Fibroblast of skin of right biceps (primary cell): ENCODE measurements at regions not wholly inside any gene's neighbourhood (a gene's known extent, or its start where the extent isn't known, plus 50 kb on each side); places are given as distances from the start of the nearest gene placed in this dataset.

Experiments used
- DNase-seq: peaks from one replicate; pipeline ENCODE4 v3.0.0-alpha.2; 2013

- DNase-seq: no peak
These were observed 662.1 kb downstream of the FRK start for GRCh38 chr6:115398607-115399006.

GRCh38 chr6:115396112-115396906 lies 664.4 kb downstream of the FRK start:
- no peak for DNase-seq

GRCh38 chr6:115393821-115394220 lies 666.9 kb downstream of the FRK start:
- DNase-seq: no peak

GRCh38 chr6:115370202-115370601 lies 690.5 kb downstream of the FRK start:
- no peak for DNase-seq

- no peak for DNase-seq
These were observed 694.9 kb downstream of the FRK start for GRCh38 chr6:115365783-115366182.

GRCh38 chr6:115363379-115363778 lies 697.3 kb downstream of the FRK start:
- no peak for DNase-seq

- no peak for DNase-seq
These were observed 698.5 kb downstream of the FRK start for GRCh38 chr6:115362234-115362633.

GRCh38 chr6:115360602-115361325 lies 699.9 kb downstream of the FRK start:
- DNase-seq: no peak

- no peak for DNase-seq
These were observed 702.1 kb downstream of the FRK start for GRCh38 chr6:115358616-115359015.

GRCh38 chr6:115356371-115356770 lies 704.3 kb downstream of the FRK start:
- no peak for DNase-seq

GRCh38 chr6:115323001-115323400 lies 737.7 kb downstream of the FRK start:
- no peak for DNase-seq

GRCh38 chr6:115319823-115320222 lies 740.9 kb downstream of the FRK start:
- no peak for DNase-seq

- DNase-seq: no peak
These were observed 750.5 kb downstream of the FRK start for GRCh38 chr6:115310156-115310555.

- DNase-seq: no peak
These were observed 758.0 kb downstream of the FRK start for GRCh38 chr6:115302731-115303130.

GRCh38 chr6:115287467-115287866 lies 773.2 kb downstream of the FRK start:
- DNase-seq: no peak

GRCh38 chr6:115276881-115277565 lies 783.7 kb downstream of the FRK start:
- DNase-seq: no peak

- no peak for DNase-seq
These were observed 788.4 kb downstream of the FRK start for GRCh38 chr6:115272311-115272710.

- DNase-seq: no peak
These were observed 789.3 kb downstream of the FRK start for GRCh38 chr6:115271434-115271833.

- DNase-seq: no peak
These were observed 789.7 kb downstream of the FRK start for GRCh38 chr6:115270953-115271352.

GRCh38 chr6:115241373-115241772 lies 819.3 kb downstream of the FRK start:
- no peak for DNase-seq

- no peak for DNase-seq
These were observed 839.5 kb downstream of the FRK start for GRCh38 chr6:115221198-115221597.

- DNase-seq: no peak
These were observed 840.0 kb downstream of the FRK start for GRCh38 chr6:115220551-115221159.

- no peak for DNase-seq
These were observed 841.0 kb downstream of the FRK start for GRCh38 chr6:115219645-115220044.
